ENCODE measurements at regions not wholly inside any gene's neighbourhood (a gene's known extent, or its start where the extent isn't known, plus 50 kb on each side); places are given as distances from the start of the nearest gene placed in this dataset.

DNA sequence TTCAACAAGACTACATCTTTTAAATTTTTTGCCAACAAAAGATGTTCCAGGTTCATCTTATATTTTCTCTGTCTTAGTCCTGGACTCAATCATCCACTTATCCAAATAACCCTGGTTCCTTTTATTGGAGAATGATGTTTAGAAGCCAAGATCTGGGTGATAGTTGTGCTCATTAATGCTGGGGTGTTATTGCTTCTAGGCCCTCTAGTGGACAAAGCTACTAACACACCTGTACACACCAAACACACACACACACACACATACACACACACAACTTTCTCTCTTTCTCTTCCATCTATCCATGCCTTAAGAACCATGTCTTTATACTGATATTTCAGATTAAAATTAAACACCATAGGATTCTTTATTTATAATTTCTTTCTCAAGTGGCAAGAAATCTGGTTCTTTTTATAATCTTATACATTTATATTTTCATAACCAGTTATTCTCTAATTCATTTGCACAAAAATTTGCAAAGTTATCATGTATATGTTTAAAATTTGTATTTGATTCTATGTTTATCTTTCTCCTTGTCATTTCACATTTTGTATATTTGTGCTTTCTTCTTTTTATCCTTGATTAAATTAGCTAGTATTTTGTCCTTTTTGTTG lies 179.1 kb upstream of the SMIM23 start:
- Histone ChIP-seq H3K9me3 (ENCODE audit: control insufficient read depth in 4 of 4, insufficient read depth in 3 of 4, low read length in 3 of 4) (peaks cover 0 to 3% (median 1%) of the 10 kb centered on the region in 4 donors), H3K36me3 (ENCODE audit: control insufficient read depth in 4 of 4, insufficient read depth in 4 of 4, low read length in 4 of 4) (no peaks in the 10 kb centered on the region), H3K9ac (ENCODE audit: insufficient read depth in 1 of 2, low read length in 2 of 2) (no peak overlapping the region), H3K27ac (ENCODE audit: low read depth in 1 of 2, low read length in 1 of 2) (no peak overlapping the region), H3K27me3 (ENCODE audit: control insufficient read depth in 3 of 3, insufficient read depth in 3 of 3, low read length in 2 of 3) (no peaks in the 10 kb centered on the region), H3K4me1 (ENCODE audit: control insufficient read depth in 5 of 5, insufficient read depth in 5 of 5, low read length in 5 of 5) (peaks cover 0 to 2% (median 0%) of the 10 kb centered on the region in 5 donors), H3K4me3 (no peak overlapping the region)
- DNase-seq, result no peak
- TF ChIP-seq CTCF (IDR thresholded peaks at IDR 0.05; ENCODE audit: control extremely low read depth, extremely low read depth), result no peak
- no peak for ATAC-seq (ENCODE audit: insufficient read depth, low FRiP score)

- TF ChIP-seq CTCF (IDR thresholded peaks at IDR 0.05; ENCODE audit: control extremely low read depth, extremely low read depth), result no peak
- DNase-seq (no peak), ATAC-seq (ENCODE audit: insufficient read depth, low FRiP score) (no peak)
- Histone ChIP-seq H3K9ac (ENCODE audit: insufficient read depth in 1 of 2, low read length in 2 of 2) (no peak overlapping the region), H3K36me3 (ENCODE audit: control insufficient read depth in 4 of 4, insufficient read depth in 4 of 4, low read length in 4 of 4) (no peaks in the 10 kb centered on the region), H3K9me3 (ENCODE audit: control insufficient read depth in 4 of 4, insufficient read depth in 3 of 4, low read length in 3 of 4) (peaks cover 0 to 3% (median 1%) of the 10 kb centered on the region in 4 donors), H3K27me3 (ENCODE audit: control insufficient read depth in 3 of 3, insufficient read depth in 3 of 3, low read length in 2 of 3) (peaks cover 0 to under 1% (median 0%) of the 10 kb centered on the region in 3 donors), H3K27ac (ENCODE audit: low read depth in 1 of 2, low read length in 1 of 2) (no peak overlapping the region), H3K4me1 (ENCODE audit: control insufficient read depth in 5 of 5, insufficient read depth in 5 of 5, low read length in 5 of 5) (no peaks in the 10 kb centered on the region), H3K4me3 (no peak overlapping the region)
- 93 to 94% methylated on average over 2 of the region's 2 CpGs for WGBS, 2 donors
These were observed 177.8 kb upstream of the SMIM23 start for GRCh38 chr5:171607863-171608262.

GRCh38 chr5:171609806-171610452 lies 175.7 kb upstream of the SMIM23 start:
- Histone ChIP-seq H3K27ac (ENCODE audit: low read depth in 1 of 2, low read length in 1 of 2) (no peak overlapping the region), H3K4me1 (ENCODE audit: control insufficient read depth in 5 of 5, insufficient read depth in 5 of 5, low read length in 5 of 5) (peaks cover 0 to under 1% (median 0%) of the 10 kb centered on the region in 5 donors), H3K9ac (ENCODE audit: insufficient read depth in 1 of 2, low read length in 2 of 2) (no peak overlapping the region), H3K36me3 (ENCODE audit: control insufficient read depth in 4 of 4, insufficient read depth in 4 of 4, low read length in 4 of 4) (no peaks in the 10 kb centered on the region), H3K9me3 (ENCODE audit: control insufficient read depth in 4 of 4, insufficient read depth in 3 of 4, low read length in 3 of 4) (peaks cover 0 to 4% (median 2%) of the 10 kb centered on the region in 4 donors), H3K4me3 (no peak overlapping the region), H3K27me3 (ENCODE audit: control insufficient read depth in 3 of 3, insufficient read depth in 3 of 3, low read length in 2 of 3) (peaks cover 0 to 2% (median 0%) of the 10 kb centered on the region in 3 donors)
- DNase-seq (peak in 1 of 3 donors; percentile 11), ATAC-seq (ENCODE audit: insufficient read depth, low FRiP score) (no peak)
- WGBS, 2 donors, result 48 to 55% methylated on average over 3 of the region's 3 CpGs
- TF ChIP-seq CTCF (IDR thresholded peaks at IDR 0.05; ENCODE audit: control extremely low read depth, extremely low read depth), result no peak

All from lung (tissue), 11 donors.